Mammary epithelial cell (primary cell): ENCODE measurements at regions not wholly inside any gene's neighbourhood (a gene's known extent, or its start where the extent isn't known, plus 50 kb on each side); places are given as distances from the start of the nearest gene placed in this dataset.

Source experiments
- EZH2 ChIP-seq: IDR thresholded peaks from 2 replicates; pipeline ENCODE4 v1.6.1; 2012; ENCODE audit warnings: low read length, inconsistent platforms, borderline replicate concordance
- TF ChIP-seq, protein P1 (sequence below), 2 donors: IDR thresholded peaks in 1 of 2; conservative IDR thresholded peaks in 1 of 2; 2 replicates each; pipeline ENCODE4 v1.5.1; 2011 to 2012; ENCODE audit warnings: inconsistent platforms in 2 of 2, low read length in 2 of 2, mild to moderate bottlenecking in 2 of 2, control low read depth in 1 of 2, low read depth in 1 of 2; ENCODE audit not compliant: insufficient read depth in 1 of 2; ENCODE audit errors: extremely low read depth in 1 of 2

DNA sequence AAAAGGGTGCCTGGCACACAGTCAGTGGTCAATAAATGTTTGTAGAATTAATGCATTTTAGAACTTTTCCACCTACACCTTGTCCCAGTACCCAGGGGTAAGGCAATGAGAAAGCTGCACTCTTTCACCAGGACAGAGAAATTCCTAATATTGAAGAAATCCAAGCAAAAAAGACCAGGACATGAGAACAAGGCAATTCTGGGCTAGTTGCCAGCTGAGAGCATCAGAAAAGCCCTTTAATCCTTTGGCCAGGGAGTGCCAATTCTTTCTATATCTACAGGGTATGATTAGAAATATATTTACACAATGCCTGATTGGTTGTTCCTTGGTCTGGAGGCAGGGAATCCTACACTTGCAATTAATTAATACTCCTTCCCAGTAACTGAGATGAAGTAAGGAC lies 492.4 kb upstream of the NFIA start:
- TF ChIP-seq, protein P1, sequence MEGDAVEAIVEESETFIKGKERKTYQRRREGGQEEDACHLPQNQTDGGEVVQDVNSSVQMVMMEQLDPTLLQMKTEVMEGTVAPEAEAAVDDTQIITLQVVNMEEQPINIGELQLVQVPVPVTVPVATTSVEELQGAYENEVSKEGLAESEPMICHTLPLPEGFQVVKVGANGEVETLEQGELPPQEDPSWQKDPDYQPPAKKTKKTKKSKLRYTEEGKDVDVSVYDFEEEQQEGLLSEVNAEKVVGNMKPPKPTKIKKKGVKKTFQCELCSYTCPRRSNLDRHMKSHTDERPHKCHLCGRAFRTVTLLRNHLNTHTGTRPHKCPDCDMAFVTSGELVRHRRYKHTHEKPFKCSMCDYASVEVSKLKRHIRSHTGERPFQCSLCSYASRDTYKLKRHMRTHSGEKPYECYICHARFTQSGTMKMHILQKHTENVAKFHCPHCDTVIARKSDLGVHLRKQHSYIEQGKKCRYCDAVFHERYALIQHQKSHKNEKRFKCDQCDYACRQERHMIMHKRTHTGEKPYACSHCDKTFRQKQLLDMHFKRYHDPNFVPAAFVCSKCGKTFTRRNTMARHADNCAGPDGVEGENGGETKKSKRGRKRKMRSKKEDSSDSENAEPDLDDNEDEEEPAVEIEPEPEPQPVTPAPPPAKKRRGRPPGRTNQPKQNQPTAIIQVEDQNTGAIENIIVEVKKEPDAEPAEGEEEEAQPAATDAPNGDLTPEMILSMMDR (conservative IDR thresholded peaks at IDR 0.05 in 1 of 2, IDR thresholded peaks at IDR 0.05 in 1 of 2; ENCODE audit: extremely low read depth in 1 of 2, insufficient read depth in 1 of 2, low read depth in 1 of 2, low read length in 2 of 2), result no peak
- no peak for TF ChIP-seq EZH2
